ENCODE measurements at regions not wholly inside any gene's neighbourhood (a gene's known extent, or its start where the extent isn't known, plus 50 kb on each side); places are given as distances from the start of the nearest gene placed in this dataset.

DNA sequence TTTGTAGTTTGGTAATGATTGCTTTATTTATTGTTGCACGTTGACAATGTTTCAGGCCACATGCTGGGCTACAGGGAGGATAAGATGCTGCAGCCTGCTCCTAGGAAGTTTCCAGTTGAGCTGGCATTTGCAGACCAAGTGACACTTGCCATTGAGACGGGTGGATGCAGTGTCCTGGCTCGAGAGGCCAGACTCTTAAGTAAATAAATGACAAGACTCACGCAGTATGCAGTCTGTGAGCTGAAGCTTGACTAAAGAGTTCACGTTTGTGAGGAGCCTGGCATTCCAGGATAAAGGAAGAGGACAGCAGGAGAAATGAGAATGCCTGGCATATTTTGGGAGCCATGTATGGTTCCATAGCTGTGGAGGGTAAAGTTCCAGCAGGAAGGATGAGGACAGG lies 105.8 kb downstream of the BAMBI start:
- no peak for DNase-seq

DNA sequence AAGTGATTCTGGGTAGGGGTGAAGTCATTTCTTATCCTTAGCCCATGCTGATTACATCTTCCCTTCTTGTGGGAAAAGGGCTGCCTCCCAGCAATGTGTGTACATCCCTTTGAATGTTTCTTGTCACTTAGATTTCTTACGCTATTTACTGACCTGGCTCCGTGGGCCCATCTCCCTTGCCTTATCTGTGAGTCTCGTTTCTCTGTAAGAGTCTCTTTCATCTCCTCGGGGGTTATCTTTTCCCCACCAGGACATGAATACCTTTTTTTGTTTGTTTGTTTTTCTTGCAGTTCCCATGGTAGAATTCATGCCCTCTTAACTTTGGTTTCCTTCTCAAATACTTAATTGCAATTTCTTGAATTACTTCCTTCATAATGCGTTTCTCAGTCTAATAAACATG lies 107.7 kb downstream of the BAMBI start:
- no peak for DNase-seq

DNA sequence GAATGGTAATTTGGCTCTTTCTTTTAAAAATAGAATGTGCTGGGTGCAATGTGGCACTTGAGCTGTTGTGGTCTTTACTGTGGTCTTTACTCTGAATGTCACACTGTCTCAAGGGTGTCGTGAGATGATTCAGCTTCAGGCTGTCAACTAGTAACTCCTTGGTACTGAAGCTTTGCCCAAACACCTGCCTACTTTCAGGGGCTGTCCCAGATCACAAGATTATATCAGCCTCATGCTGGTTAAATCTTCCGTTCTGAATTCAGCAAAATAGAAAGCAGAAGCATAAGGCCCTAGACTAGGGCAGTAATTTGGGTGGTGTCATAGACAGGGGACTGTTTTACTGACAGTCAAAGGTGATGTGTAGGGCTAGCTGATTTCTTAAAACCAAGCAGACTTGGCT lies 110.9 kb downstream of the BAMBI start:
- DNase-seq: no peak

DNA sequence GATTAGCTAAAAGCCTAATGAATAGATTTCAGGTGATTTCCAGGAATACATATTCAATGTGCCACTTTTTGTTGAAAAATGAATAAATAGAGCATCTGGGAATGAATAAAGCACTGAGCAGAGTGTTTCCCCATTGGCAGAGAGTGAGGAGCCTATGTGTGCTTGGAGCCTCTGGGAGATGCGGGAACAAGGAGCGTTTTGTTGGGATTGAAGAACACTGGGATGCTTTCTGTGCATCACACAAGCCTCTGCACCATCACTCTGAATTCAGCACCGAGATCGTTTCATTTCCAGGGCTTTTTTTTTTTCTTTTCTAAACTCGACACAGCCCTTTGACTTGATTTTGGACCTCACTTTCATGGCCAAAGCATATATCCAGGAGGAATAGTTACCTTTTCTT lies 111.4 kb downstream of the BAMBI start:
- DNase-seq: no peak

DNA sequence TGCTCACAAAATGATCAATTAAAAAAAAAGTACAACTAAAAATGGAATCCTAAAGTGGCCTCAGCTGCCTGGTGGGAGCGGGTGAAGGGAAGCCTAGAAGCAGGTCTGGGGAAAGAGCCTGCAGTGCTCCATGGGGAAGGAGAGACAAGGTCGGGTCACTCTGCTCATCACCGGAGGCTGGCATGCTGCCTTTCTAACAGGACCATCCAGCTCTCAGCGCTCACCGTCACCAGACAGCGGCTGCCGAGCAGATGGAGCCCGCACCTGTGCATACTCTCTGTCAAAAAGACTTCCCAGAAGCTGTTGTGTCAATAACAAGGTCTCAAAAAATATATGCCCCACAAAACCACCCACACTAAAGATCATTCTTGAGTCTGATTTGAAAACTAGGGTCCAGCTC lies 112.8 kb downstream of the BAMBI start:
- DNase-seq: no peak

DNA sequence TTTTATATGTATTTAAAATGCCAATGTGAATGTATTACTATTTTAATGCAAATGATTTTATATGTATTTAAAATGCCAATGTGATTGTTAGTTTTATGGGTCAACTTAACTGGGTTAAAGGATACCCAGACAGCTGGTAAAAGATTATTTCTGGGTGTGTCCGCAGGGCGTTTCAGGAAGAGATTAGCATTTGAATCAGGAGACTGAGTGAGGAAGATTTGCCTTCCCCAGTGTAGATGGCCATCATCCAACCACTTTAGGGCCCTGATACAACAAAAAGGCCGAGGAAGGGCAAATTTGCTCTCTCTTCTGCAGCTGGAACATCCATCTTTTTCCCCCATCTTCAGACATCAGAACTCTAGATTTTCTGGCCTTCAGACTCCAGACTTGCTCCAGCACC lies 116.2 kb downstream of the BAMBI start:
- no peak for DNase-seq

DNA sequence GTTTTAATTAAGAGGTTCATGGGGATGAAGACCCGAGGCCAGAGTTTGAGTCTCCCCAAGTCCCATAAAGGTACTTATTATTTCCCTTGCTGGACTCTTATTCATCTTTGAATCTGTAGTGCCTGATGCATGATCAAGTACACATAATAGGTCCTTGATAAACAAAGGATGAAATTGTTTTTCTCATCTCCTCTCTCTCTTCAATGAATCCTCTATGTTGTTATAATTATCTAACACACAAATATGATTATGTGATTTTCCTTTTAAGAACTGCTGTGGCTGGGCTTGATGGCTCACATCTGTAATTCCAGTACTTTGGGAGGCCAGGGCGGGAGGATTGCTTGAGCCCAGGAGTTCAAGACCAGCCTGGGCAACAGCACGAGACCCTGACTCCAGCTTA lies 117.7 kb downstream of the BAMBI start:
- no peak for DNase-seq

DNA sequence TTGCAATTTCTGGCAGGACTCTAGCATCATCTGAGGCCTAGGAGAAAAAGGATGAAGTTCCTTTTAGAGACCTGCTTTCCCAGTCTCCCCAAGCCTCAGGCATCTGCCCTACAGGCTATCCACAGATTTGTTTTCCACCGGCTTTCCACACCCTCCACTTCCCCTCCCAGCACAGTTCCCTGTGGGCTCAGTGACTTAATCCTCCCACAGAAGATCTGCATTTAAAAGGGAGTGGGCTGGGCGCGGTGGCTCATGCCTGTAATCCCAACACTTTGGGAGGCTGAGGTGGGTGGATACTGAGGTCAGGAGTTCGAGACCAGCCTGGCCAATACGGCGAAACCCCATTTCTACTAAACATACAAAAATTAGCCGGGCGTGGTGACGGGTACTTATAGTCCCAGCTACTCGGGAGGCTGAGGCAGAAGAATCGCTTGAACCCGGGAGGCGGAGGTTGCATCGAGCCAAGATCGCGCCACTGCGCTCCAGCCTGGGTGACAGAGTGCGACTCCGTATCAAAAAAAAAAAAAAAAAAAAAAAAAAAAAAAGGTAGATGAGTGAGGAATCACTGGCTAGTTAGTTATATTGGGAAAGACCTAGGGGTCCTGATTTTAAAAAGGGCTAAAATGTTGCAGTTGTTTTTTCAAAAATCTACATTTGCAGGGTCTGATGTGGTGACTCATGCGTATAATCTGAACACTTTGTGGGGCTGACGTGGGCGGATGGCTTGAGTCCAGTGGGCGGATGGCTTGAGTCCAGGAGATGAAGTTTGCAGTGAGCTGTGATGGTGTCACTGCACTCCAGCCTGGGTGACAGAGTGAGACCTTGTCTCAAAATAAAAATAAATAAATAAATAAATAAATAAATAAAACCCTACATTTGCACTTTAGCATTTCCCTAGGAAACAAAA lies 119.5 kb downstream of the BAMBI start:
- DNase-seq: no peak

DNA sequence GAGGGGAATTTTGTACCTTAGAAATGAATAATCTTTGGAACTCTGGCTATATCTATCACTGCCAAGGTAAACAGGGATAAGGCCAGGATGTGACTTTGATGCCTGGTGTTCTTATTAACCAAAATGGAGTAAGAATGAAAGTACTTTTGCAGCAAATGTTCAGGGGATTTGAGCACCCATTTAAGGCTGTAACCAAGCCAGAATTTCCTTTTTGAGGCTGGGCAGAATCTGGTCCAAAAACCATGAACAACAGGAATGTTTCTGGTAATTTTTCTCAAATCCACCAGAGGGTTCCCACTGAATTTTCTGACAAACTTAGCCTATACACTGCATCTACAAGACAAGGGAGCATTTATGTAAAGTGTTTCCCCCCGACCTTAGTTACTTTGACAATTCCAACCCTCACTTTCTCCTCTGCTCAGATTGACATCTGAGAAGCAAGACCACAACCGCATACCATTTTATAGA lies 120.6 kb downstream of the BAMBI start:
- no peak for DNase-seq

DNA sequence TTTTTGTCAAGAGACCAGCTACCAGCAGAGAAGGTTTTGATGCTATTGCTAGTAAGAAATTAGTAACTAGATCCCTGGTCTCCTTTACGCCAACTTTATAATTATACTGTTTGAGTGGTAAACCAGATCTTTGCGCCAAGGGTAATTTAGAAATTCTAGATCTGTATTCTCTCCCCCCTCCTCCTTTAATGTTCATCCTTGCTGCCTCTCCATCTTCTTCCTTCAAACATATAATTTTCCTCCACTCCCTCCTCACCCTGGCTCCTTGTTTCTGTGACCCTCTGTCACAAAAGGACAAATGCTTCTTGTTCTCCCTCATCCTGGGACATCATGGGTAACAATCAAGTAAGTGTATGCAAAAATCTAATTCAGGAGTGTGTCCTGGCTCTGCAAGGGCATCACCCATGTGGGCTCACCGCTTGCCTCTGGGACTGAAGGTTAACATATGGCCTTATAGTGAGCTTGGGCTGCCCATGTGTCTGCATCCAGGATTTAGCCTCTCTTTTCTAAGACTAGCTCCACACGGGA lies 121.2 kb downstream of the BAMBI start:
- no peak for DNase-seq

DNA sequence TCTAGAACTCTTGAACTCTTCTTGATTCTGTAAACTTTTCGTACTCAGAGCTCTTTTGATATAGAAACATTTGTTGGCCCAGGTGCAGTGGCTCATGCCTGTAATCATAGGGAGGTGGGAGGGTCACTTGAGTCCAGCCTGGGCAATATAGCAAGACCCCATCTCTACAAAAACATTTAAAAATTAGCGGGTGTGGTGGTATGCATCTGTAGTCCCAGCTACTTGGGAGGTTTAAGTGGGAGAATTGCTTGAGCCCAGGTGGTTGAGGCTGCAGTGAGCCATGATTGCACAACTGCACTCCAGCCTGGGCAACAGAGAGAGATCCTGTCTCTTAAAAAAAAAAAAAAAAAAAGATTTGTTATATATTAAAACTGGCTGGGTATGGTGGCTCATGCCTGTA lies 121.6 kb downstream of the BAMBI start:
- DNase-seq: no peak

DNA sequence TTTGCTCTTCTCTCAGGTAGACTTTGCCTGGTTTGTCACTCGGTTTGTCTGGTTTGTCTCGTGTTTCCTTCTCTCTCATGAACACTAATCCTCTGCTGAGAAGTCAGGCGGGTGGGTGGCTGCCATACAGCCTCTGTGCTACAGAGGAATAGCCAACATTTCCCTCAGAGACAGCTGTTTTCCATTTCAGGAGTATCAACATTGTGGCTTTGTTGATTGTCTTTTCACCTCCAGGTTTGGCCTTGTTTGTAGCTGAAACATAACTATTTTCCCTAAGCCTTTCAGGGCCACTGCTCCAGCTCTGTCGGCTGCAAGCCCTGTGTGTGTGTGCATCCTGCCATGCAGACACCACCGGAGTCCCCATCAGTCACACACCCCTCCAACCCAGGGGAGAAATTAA lies 122.8 kb downstream of the BAMBI start:
- no peak for DNase-seq

DNA sequence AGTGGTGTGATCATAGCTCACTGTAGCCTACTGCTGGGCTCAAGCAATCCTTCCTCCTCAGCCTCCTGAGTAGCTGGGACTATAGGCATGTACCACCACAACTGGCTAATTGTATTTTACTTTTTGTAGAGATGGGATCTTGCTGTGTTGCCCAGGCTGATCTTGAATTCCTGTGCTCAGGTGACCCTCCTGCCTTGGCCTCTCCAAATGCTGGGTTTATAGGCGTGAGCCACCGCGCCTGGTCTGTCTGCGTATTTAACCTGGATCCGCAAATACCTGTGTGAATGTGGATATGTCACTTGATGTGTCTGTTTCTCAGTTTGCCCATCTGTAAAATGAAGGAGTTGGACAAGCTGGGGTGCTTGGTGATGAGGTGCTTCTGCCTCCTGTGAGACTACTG lies 123.9 kb downstream of the BAMBI start:
- DNase-seq: no peak

DNA sequence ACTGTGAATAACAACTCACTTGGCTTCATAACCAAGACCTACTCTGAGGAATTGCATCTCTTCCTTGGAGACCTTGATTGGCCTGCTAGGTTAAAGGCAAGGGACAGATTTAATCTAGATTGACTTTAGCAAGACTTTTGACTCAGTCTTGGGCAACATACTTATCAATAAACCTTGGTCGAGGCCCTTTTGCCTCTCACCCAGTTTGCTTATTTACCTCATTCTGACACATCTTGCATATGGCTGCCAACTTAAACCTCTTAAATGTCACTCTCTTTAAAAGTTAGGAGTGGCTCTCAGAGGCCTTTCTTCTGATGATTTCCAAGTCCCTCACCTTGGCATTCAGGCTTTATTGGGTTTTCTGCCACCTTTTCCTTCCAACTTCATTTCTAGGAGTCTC lies 124.5 kb downstream of the BAMBI start:
- DNase-seq: no peak

DNA sequence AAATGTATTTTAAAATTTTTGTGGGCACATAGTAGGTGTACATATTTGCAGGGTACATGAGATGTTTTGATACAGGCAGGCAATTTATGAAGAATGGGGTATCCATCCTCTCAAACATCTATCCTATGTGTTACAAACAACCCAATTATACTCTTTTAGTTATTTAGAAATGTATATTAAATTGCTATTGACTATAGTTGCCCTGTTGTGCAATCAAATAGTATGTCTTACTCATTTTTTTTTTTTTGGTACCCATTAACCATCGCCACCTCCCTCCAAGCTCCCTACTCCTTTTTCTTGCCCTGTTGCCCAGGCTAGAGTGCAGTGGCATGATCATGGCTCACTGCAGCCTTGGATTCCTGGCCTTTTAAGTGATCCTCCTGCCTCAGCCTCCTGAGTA lies 128.1 kb downstream of the BAMBI start:
- DNase-seq: no peak

DNA sequence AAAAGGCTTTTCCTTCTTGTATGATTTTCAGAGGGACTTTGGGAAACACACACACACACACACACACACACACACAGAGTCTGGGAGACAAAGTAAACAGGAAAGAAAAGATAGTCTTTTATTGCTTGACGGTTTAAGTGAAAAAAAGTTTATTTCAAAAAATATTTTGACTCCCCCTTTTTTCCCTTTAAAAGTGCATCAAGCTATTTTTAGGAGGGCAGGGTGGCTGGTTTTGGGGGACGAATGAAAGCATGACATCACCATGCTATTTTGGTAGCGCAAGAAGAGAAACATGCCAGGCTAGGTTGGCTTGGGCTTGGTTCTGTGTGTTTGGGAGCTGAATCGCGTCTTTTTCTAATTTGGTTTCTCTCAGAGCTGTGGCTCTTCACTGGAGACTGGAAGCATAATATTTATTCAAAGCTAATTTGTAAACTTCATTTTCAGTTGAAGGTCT lies 129.2 kb downstream of the BAMBI start:
- DNase-seq: no peak

DNA sequence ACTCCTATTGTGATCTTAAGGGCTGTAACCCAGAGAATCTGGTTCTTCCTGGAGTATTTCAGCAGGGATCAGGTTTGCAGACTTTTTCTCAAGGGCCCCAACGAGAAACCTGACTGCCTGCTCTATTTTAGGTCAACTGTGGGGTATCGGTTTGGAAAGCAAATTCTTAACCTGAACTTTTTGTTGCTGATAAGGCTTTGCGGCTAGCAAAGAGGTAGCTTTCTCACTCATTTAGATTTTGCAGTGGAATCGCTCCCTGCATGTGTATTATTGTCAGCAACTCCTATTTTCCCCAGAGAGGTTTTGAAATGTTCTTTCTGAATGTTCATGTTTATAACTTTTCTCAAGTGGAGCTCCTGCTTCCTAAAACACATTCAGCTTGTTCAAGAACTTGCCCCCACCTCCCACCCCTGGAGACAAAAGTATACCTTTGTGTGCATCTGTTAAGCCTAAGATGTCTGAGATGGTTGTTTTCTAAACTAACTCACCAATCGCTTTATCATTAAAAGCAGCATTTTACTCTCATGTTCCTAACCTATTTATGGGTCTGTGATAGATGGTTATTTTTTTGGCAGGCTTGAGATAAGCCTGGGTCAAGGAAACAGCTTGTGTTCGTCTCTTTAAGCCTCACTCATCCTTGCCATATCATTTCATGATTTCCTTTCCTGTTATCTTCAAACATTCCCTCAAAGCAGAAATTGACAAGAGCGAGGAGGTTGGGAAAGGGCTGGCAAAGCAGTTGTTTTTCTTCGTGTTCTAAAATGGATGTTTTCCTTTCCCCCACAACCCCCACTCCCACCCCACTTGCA lies 129.8 kb downstream of the BAMBI start:
- no peak for DNase-seq

DNA sequence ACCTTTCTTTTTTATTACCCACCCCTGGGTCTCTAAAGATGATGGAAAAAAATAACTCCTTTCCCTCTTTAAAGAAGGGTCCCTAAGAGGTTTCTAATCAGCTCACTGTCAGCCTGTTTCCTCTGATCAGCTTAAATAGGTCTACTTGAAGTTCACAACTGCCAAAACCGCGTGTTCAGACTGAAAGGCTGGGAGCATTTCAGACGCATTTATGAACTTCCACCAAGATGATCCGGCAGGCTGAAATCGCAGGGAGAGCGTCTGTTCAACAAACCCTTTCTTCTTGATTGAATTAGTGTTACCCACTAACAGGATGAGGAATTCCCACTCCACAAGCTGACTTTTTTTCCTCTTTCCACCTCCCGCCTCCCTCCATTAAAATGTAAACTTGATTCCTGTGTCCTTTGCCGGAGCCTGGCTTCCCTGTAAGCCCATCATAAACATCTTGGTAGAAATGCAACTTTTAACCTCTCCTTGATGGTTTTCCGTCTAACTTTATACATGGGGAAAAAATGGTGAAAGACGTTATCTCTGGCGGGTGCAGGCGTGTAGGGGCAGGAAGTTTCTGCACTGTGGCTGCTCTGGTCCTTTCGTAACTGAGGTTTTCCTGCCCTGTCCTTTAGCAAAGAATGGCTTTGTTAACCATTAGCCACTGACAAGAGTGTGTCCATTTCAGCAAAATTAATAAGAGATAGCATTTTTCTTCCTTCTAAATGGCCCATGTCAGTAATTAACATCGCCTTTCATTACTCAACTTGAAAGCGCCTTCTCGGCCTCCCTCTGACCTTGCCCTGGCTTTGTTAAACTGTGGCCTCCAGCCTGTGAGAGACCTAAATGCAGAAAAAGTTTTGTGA lies 130.7 kb downstream of the BAMBI start:
- DNase-seq: no peak

DNA sequence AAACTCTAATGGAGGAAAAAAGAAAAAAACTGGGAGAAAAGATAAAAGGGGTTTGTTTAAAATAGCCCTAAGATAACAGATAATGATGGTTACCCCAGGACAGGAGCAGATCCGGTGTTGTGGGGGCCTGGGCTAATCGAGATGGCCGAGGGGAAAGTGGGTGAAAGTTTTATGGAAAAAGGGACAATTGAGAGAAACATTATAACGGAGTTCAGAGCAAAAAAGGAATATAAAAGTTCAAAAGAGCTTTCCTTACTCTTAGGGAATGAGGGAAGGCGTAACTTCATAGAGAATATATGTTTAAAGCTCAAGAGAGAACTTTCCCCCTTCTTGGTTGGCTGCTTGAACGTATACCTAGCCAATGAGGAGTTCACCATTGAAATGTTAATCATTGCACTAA lies 131.4 kb downstream of the BAMBI start:
- no peak for DNase-seq

DNA sequence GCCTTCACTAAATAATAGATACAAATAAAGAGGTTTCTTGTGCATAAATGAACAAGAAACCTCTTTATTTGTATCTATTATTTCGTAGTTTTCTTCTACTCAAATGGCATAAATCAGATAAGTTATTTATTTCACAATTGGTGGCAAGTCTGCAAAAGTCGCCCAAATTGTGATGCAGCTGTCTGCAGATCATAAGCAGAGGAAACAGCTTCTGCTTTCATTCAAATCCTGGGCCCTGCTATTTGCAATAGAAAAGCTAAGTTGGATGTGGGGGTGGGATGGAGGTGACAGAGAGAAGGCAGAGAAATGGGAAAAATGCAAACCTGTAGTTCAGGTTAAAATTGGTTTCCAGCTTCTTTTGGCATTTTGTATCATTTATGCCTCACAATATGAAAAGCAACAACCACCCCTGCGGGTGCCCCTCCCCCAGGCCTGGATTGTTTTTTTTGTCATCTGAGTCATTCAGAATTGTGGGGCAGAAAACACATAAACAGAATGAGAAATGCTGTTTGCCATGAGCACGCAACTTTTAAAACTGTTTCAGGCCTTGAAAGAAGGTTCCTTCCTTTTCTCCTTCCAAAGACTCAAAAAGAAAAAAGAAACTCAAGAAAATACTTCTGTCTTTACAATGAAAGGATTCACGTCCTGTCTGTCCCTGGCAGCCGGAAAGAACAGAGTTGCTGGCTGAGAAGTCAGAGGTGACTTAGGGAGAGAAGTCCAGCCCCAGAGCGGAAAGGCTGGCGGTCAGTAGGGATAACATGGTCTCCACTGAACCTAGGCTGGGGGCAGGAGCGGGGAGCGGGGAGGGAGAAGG lies 132.9 kb downstream of the BAMBI start:
- DNase-seq: no peak

DNA sequence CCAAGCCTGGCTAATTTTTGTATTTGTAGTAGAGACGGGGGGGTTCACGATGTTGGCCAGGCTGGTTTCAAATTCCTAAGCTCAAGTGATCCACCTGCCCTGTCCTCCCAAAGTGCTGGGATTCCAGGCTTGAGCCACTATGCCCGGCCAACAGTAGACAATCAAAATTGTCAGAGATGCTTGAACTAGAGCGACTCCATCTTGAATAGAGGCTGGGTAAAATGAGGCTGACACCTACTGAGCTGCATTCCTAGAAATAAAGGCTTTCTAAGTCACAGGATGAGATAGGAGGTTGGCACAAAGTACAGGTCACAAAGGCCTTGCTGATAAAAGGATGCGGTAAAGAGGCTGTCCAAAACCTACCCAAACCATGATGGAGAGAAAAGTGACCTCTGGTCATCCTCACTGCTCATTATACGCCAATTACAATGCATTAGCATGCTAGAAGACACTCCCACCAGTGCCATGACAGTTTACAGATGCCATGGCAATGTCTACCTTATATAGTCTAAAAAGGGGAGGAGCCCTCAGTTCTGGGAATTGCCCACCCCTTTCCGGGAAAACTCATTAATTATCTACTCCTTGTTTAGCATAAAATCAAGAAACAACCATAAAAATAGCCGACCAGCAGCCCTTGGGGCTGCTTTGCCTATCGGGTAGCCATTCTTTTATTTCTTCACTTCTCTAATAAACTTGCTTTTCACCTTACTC lies 134.5 kb downstream of the BAMBI start:
- no peak for DNase-seq
